ENCODE measurements at regions not wholly inside any gene's neighbourhood (a gene's known extent, or its start where the extent isn't known, plus 50 kb on each side); places are given as distances from the start of the nearest gene placed in this dataset.

GRCh38 chr13:63117710-63118109 lies 1702.1 kb upstream of the PCDH20 start:
- TF ChIP-seq CTCF (IDR thresholded peaks at IDR 0.05; ENCODE audit: low read depth, low read length) (no peak), EZH2phosphoT487 (IDR thresholded peaks at IDR 0.05; ENCODE audit: low read depth) (no peak)
